ENCODE measurements at regions not wholly inside any gene's neighbourhood (a gene's known extent, or its start where the extent isn't known, plus 50 kb on each side); places are given as distances from the start of the nearest gene placed in this dataset.

DNA sequence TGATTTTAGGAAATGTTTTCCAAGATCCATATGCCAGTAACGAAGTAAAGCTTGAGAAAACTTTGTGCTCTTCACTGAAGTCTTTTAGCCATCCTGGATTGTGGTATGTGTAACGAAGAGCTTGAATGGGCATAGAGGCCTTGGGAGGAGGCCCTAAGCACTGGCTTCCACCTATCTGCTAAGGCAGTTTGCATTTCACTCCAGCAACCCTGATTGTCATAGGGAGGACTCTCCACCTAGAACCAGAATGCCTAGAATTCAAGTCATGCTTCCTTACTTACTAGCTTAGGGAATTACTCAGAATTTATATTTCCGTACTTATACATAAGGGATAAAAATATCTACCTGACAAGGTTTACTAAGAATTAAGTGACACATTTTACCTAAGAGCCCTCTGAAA, 451.5 kb downstream of the FBXO15 start (continued):
- TF ChIP-seq, protein P1, sequence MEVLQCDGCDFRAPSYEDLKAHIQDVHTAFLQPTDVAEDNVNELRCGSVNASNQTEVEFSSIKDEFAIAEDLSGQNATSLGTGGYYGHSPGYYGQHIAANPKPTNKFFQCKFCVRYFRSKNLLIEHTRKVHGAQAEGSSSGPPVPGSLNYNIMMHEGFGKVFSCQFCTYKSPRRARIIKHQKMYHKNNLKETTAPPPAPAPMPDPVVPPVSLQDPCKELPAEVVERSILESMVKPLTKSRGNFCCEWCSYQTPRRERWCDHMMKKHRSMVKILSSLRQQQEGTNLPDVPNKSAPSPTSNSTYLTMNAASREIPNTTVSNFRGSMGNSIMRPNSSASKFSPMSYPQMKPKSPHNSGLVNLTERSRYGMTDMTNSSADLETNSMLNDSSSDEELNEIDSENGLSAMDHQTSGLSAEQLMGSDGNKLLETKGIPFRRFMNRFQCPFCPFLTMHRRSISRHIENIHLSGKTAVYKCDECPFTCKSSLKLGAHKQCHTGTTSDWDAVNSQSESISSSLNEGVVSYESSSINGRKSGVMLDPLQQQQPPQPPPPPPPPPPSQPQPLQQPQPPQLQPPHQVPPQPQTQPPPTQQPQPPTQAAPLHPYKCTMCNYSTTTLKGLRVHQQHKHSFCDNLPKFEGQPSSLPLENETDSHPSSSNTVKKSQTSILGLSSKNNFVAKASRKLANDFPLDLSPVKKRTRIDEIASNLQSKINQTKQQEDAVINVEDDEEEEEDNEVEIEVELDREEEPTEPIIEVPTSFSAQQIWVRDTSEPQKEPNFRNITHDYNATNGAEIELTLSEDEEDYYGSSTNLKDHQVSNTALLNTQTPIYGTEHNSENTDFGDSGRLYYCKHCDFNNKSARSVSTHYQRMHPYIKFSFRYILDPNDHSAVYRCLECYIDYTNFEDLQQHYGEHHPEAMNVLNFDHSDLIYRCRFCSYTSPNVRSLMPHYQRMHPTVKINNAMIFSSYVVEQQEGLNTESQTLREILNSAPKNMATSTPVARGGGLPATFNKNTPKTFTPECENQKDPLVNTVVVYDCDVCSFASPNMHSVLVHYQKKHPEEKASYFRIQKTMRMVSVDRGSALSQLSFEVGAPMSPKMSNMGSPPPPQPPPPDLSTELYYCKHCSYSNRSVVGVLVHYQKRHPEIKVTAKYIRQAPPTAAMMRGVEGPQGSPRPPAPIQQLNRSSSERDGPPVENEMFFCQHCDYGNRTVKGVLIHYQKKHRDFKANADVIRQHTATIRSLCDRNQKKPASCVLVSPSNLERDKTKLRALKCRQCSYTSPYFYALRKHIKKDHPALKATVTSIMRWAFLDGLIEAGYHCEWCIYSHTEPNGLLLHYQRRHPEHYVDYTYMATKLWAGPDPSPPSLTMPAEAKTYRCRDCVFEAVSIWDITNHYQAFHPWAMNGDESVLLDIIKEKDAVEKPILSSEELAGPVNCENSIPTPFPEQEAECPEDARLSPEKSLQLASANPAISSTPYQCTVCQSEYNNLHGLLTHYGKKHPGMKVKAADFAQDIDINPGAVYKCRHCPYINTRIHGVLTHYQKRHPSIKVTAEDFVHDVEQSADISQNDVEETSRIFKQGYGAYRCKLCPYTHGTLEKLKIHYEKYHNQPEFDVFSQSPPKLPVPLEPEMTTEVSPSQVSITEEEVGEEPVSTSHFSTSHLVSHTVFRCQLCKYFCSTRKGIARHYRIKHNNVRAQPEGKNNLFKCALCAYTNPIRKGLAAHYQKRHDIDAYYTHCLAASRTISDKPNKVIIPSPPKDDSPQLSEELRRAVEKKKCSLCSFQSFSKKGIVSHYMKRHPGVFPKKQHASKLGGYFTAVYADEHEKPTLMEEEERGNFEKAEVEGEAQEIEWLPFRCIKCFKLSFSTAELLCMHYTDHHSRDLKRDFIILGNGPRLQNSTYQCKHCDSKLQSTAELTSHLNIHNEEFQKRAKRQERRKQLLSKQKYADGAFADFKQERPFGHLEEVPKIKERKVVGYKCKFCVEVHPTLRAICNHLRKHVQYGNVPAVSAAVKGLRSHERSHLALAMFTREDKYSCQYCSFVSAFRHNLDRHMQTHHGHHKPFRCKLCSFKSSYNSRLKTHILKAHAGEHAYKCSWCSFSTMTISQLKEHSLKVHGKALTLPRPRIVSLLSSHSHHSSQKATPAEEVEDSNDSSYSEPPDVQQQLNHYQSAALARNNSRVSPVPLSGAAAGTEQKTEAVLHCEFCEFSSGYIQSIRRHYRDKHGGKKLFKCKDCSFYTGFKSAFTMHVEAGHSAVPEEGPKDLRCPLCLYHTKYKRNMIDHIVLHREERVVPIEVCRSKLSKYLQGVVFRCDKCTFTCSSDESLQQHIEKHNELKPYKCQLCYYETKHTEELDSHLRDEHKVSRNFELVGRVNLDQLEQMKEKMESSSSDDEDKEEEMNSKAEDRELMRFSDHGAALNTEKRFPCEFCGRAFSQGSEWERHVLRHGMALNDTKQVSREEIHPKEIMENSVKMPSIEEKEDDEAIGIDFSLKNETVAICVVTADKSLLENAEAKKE (CRISPR knock-in tag; IDR thresholded peaks at IDR 0.05): no peak
- TF ChIP-seq EZH2 (IDR thresholded peaks at IDR 0.05; ENCODE audit: low read depth, unreplicated experiment) (no peak), CREB1 (CRISPR knock-in tag; IDR thresholded peaks at IDR 0.05; ENCODE audit: low read depth) (no peak), ZNF114 (CRISPR knock-in tag; IDR thresholded peaks at IDR 0.05) (no peak), NANOG (IDR thresholded peaks at IDR 0.05; ENCODE audit: borderline replicate concordance) (no peak)
- TF ChIP-seq, protein P2, sequence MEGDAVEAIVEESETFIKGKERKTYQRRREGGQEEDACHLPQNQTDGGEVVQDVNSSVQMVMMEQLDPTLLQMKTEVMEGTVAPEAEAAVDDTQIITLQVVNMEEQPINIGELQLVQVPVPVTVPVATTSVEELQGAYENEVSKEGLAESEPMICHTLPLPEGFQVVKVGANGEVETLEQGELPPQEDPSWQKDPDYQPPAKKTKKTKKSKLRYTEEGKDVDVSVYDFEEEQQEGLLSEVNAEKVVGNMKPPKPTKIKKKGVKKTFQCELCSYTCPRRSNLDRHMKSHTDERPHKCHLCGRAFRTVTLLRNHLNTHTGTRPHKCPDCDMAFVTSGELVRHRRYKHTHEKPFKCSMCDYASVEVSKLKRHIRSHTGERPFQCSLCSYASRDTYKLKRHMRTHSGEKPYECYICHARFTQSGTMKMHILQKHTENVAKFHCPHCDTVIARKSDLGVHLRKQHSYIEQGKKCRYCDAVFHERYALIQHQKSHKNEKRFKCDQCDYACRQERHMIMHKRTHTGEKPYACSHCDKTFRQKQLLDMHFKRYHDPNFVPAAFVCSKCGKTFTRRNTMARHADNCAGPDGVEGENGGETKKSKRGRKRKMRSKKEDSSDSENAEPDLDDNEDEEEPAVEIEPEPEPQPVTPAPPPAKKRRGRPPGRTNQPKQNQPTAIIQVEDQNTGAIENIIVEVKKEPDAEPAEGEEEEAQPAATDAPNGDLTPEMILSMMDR (conservative IDR thresholded peaks at IDR 0.05; ENCODE audit: low read depth in 2 of 2): no peak

GRCh38 chr18:73693091-73693490, 454.5 kb downstream of the FBXO15 start:
- Mint-ChIP-seq H3K27me3 (ENCODE audit: insufficient read depth, low read depth, poor library complexity) (no peaks in the 10 kb centered on the region), H3K36me3 (ENCODE audit: low read depth) (peaks cover 5% of the 10 kb centered on the region; the same call in 1 of the 3 replicates), H3K27ac (no peak overlapping the region), H3K4me1 (peaks cover 16% of the 10 kb centered on the region), H3K9me3 (no peaks in the 10 kb centered on the region; the same call in 1 of the 3 replicates), H3K4me3 (no peak overlapping the region)
- no peaks in the 10 kb centered on the region for H3K9me2 ChIP-seq (ENCODE audit: insufficient read depth)
- H2AFZ ChIP-seq: 0 out of 2 replicates have a peak overlapping the region, but pooled peaks have one; percentile 61
- H3F3A ChIP-seq (replicated peaks; ENCODE audit: low read depth): no peaks in the 10 kb centered on the region
- H4K20me1 ChIP-seq (replicated peaks; ENCODE audit: insufficient read depth): no peaks in the 10 kb centered on the region
- ATAC-seq: no peak
- DNase-seq (ENCODE audit: low spot score): no peak
- no peak overlapping the region for H3K4me2 ChIP-seq
- peaks cover 12% of the 10 kb centered on the region; the same call in 1 of the 2 replicates for H3K4me1 ChIP-seq (ENCODE audit: insufficient read depth)
- H3K4me3 ChIP-seq: no peak overlapping the region
- H3K79me2 ChIP-seq (replicated peaks; ENCODE audit: insufficient read depth): no peaks in the 10 kb centered on the region
- no peak overlapping the region for H3K27ac ChIP-seq (ENCODE audit: low read depth)
- H3K36me3 ChIP-seq (ENCODE audit: insufficient read depth): no peaks in the 10 kb centered on the region
- H3K27me3 ChIP-seq (ENCODE audit: insufficient read depth): no peaks in the 10 kb centered on the region
- TF ChIP-seq POLR2AphosphoS5 (IDR thresholded peaks at IDR 0.05; ENCODE audit: low read depth) (no peak), ZNF114 (CRISPR knock-in tag; IDR thresholded peaks at IDR 0.05) (no peak), EZH2phosphoT487 (IDR thresholded peaks at IDR 0.05; ENCODE audit: unreplicated experiment) (no peak), JUNB (IDR thresholded peaks at IDR 0.05; ENCODE audit: unreplicated experiment) (no peak), STAT1 (IDR thresholded peaks at IDR 0.05; ENCODE audit: unreplicated experiment) (no peak), EZH2 (IDR thresholded peaks at IDR 0.05; ENCODE audit: low read depth, unreplicated experiment) (no peak)
- TF ChIP-seq, protein P3, sequence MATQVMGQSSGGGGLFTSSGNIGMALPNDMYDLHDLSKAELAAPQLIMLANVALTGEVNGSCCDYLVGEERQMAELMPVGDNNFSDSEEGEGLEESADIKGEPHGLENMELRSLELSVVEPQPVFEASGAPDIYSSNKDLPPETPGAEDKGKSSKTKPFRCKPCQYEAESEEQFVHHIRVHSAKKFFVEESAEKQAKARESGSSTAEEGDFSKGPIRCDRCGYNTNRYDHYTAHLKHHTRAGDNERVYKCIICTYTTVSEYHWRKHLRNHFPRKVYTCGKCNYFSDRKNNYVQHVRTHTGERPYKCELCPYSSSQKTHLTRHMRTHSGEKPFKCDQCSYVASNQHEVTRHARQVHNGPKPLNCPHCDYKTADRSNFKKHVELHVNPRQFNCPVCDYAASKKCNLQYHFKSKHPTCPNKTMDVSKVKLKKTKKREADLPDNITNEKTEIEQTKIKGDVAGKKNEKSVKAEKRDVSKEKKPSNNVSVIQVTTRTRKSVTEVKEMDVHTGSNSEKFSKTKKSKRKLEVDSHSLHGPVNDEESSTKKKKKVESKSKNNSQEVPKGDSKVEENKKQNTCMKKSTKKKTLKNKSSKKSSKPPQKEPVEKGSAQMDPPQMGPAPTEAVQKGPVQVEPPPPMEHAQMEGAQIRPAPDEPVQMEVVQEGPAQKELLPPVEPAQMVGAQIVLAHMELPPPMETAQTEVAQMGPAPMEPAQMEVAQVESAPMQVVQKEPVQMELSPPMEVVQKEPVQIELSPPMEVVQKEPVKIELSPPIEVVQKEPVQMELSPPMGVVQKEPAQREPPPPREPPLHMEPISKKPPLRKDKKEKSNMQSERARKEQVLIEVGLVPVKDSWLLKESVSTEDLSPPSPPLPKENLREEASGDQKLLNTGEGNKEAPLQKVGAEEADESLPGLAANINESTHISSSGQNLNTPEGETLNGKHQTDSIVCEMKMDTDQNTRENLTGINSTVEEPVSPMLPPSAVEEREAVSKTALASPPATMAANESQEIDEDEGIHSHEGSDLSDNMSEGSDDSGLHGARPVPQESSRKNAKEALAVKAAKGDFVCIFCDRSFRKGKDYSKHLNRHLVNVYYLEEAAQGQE (IDR thresholded peaks at IDR 0.05; ENCODE audit: unreplicated experiment): no peak
- TF ChIP-seq, protein P4, sequence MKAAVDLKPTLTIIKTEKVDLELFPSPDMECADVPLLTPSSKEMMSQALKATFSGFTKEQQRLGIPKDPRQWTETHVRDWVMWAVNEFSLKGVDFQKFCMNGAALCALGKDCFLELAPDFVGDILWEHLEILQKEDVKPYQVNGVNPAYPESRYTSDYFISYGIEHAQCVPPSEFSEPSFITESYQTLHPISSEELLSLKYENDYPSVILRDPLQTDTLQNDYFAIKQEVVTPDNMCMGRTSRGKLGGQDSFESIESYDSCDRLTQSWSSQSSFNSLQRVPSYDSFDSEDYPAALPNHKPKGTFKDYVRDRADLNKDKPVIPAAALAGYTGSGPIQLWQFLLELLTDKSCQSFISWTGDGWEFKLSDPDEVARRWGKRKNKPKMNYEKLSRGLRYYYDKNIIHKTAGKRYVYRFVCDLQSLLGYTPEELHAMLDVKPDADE (IDR thresholded peaks at IDR 0.05): no peak

All from GM23338 (cell line).